ENCODE measurements at regions not wholly inside any gene's neighbourhood (a gene's known extent, or its start where the extent isn't known, plus 50 kb on each side); places are given as distances from the start of the nearest gene placed in this dataset.

- H3K9me3 Mint-ChIP-seq = peaks cover 0 to 2% of the 10 kb centered on the region in 2 donors
Observed at GRCh38 chr5:109506556-109506955, 96.8 kb upstream of the PJA2 start.

DNA sequence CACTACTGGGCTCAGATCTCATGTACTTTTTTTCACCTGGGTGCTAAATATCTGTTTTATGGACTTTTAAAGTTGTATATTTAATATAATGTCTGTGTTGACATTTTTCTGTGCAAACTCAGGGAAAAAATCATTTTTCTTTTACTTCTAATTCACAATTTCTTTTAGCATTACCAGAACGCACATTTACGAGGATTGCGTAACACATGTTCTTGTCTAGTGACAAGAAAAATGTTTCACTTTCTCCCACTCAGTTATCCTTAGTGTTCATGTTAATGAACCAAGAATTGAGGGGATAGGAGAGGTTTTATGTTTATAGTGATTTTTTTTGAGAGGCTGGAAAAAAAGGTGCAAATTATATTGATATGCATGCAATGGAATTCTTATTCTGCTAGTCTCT lies 86.3 kb upstream of the PJA2 start:
- Mint-ChIP-seq H3K9me3 (no peaks in the 10 kb centered on the region), H3K36me3 (ENCODE audit: insufficient read depth) (no peaks in the 10 kb centered on the region), H3K4me3 (no peak overlapping the region), H3K4me1 (ENCODE audit: low read depth in 2 of 2) (no peaks in the 10 kb centered on the region), H3K27me3 (peaks cover 30 to 38% of the 10 kb centered on the region in 2 donors), H3K27ac (no peak overlapping the region)
- DNase-seq = no peak
- ATAC-seq (replicated peaks) = no peak

More at GRCh38 chr5:109506556-109506955, 96.8 kb upstream of the PJA2 start:
- ATAC-seq (replicated peaks) (no peak), DNase-seq (no peak)
- H3K27ac Mint-ChIP-seq = no peak overlapping the region
- H3K4me3 Mint-ChIP-seq = no peak overlapping the region
- H3K27me3 Mint-ChIP-seq = peaks cover 18 to 26% of the 10 kb centered on the region in 2 donors
- no peaks in the 10 kb centered on the region for H3K4me1 Mint-ChIP-seq (ENCODE audit: low read depth in 2 of 2)
- H3K36me3 Mint-ChIP-seq (ENCODE audit: insufficient read depth) = peaks cover 3% of the 10 kb centered on the region

GRCh38 chr5:109487753-109488420 lies 78.1 kb upstream of the PJA2 start:
- H3K36me3 Mint-ChIP-seq (ENCODE audit: insufficient read depth) = no peaks in the 10 kb centered on the region
- no peaks in the 10 kb centered on the region for H3K4me1 Mint-ChIP-seq (ENCODE audit: low read depth in 2 of 2)
- H3K27ac Mint-ChIP-seq = no peak overlapping the region
- no peak for DNase-seq
- no peak for ATAC-seq (replicated peaks)
- no peaks in the 10 kb centered on the region for H3K9me3 Mint-ChIP-seq
- peaks cover 43 to 47% of the 10 kb centered on the region in 2 donors for H3K27me3 Mint-ChIP-seq
- H3K4me3 Mint-ChIP-seq = no peak overlapping the region

- Mint-ChIP-seq H3K36me3 (ENCODE audit: insufficient read depth) (no peaks in the 10 kb centered on the region), H3K4me3 (no peak overlapping the region), H3K27me3 (peaks cover 34 to 52% of the 10 kb centered on the region in 2 donors), H3K27ac (no peak overlapping the region), H3K9me3 (no peaks in the 10 kb centered on the region), H3K4me1 (ENCODE audit: low read depth in 2 of 2) (no peaks in the 10 kb centered on the region)
- DNase-seq (no peak), ATAC-seq (replicated peaks) (no peak)
Observed at GRCh38 chr5:109486200-109486804, 76.5 kb upstream of the PJA2 start.

DNA sequence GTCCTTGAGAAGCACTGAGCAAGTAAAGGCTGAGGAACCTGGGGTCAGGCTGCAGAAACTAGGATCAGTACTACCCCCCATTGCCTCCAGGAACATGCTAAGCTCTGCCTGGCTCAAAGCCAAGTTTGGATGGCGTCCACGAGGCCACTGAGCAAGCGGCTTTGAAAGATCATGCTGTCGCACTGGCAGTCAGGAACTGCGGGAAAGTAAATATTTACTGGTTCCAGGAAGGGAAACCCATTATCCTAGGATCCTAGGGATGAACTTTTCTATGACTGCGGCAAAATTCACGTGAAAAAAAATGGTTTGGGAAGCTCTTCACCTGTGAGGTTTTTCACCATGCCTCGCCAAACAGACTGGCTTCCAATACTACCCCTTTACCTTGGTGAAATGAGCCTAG lies 75.3 kb upstream of the PJA2 start:
- Mint-ChIP-seq H3K27ac (no peak overlapping the region), H3K27me3 (peaks cover 21 to 44% of the 10 kb centered on the region in 2 donors), H3K9me3 (no peaks in the 10 kb centered on the region), H3K4me1 (ENCODE audit: low read depth in 2 of 2) (no peaks in the 10 kb centered on the region), H3K36me3 (ENCODE audit: insufficient read depth) (no peaks in the 10 kb centered on the region), H3K4me3 (no peak overlapping the region)
- ATAC-seq (replicated peaks) (no peak), DNase-seq (no peak)

- Mint-ChIP-seq H3K4me3 (no peak overlapping the region), H3K27ac (no peak overlapping the region), H3K9me3 (no peaks in the 10 kb centered on the region), H3K27me3 (peaks cover 19 to 40% of the 10 kb centered on the region in 2 donors), H3K36me3 (ENCODE audit: insufficient read depth) (no peaks in the 10 kb centered on the region), H3K4me1 (ENCODE audit: low read depth in 2 of 2) (no peaks in the 10 kb centered on the region)
- no peak for DNase-seq
- ATAC-seq (replicated peaks) = no peak
Observed at GRCh38 chr5:109484597-109484996, 74.8 kb upstream of the PJA2 start.

DNA sequence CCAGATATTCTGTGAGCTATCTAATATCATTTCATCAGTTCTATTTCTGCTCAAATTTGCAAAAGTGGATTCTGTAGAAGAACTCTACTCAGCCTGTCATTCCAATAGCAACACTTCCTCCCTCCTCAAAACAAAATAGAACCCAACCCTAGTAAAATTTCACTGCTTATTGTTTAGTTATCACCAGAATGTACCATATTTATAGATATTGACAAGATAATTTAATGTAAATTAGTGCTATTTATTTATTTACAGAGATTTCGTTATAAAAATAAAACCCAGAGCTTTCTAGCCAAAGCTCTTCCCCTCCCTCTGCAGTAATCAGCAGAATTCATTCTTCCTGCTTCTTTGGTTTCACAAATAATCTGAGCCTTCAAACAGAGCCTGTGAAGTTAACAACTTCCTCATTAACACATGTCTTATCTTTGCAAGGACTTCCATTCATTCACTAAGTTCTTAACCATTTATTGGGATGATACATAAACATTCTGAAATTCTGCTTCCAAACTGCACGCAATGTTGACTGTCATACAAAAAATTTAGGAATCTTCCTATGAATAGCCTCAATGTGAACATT lies 73.7 kb upstream of the PJA2 start:
- Mint-ChIP-seq H3K27me3 (peaks cover 14 to 37% of the 10 kb centered on the region in 2 donors), H3K4me3 (no peak overlapping the region), H3K9me3 (no peaks in the 10 kb centered on the region), H3K27ac (no peak overlapping the region), H3K4me1 (ENCODE audit: low read depth in 2 of 2) (no peaks in the 10 kb centered on the region), H3K36me3 (ENCODE audit: insufficient read depth) (no peaks in the 10 kb centered on the region)
- ATAC-seq (replicated peaks) (no peak), DNase-seq (no peak)

- Mint-ChIP-seq H3K4me1 (ENCODE audit: low read depth in 2 of 2) (no peaks in the 10 kb centered on the region), H3K4me3 (no peak overlapping the region), H3K27ac (no peak overlapping the region), H3K27me3 (peaks cover 14 to 37% of the 10 kb centered on the region in 2 donors), H3K9me3 (no peaks in the 10 kb centered on the region), H3K36me3 (ENCODE audit: insufficient read depth) (no peaks in the 10 kb centered on the region)
- DNase-seq = no peak
- no peak for ATAC-seq (replicated peaks)
Observed at GRCh38 chr5:109482748-109483147, 73.0 kb upstream of the PJA2 start.

DNA sequence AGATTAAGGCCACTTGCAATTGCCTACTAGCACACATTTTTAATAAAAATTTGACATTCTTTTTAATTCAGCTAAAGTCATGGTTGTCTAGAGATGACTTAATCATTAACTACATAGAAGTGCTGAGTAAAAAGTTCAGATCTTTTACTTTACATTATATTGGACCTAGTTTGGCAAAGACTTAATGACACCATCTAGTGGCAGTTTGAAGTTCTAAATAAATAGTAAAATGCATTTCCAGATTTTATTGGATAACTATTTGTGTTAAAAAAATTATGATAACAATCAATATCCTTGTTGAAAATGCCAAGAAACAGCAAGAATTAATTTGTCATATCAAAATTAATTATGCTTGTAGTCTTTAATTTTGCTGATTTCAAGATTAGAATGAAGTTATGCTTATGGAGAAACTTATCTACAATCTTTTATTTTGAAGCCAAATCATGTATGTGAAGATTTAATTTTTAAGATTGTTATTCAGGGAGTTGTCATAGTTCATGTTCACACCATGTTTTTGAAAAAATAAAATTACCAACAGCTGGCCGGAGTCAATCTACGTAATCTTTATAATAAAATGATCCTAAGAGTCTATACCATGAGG lies 69.6 kb upstream of the PJA2 start:
- ATAC-seq (replicated peaks) (no peak), DNase-seq (no peak)
- Mint-ChIP-seq H3K36me3 (ENCODE audit: insufficient read depth) (no peaks in the 10 kb centered on the region), H3K27me3 (peaks cover 18 to 42% of the 10 kb centered on the region in 2 donors), H3K9me3 (no peaks in the 10 kb centered on the region), H3K27ac (no peak overlapping the region), H3K4me1 (ENCODE audit: low read depth in 2 of 2) (no peaks in the 10 kb centered on the region), H3K4me3 (no peak overlapping the region)

DNA sequence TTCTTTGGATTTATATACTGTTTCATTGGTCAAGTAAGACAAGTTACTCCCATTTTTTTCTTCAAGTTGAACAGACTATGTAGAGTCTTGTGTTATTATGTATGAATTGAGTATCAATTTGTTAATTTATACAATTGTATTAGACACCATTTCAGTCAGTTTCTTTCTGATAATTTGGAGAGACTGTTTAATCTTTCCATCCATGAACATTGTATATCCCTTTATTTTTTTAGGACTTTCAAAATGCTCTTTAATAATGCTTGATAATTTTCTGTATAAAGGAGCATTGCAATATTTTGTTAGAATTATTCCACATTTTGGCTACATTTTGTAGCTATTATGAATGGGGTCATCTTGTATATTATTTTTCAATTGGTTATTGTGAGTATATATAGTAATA lies 69.1 kb upstream of the PJA2 start:
- Mint-ChIP-seq H3K9me3 (no peaks in the 10 kb centered on the region), H3K36me3 (ENCODE audit: insufficient read depth) (no peaks in the 10 kb centered on the region), H3K27me3 (peaks cover 13 to 37% of the 10 kb centered on the region in 2 donors), H3K27ac (no peak overlapping the region), H3K4me3 (no peak overlapping the region), H3K4me1 (ENCODE audit: low read depth in 2 of 2) (no peaks in the 10 kb centered on the region)
- ATAC-seq (replicated peaks) (no peak), DNase-seq (no peak)

DNA sequence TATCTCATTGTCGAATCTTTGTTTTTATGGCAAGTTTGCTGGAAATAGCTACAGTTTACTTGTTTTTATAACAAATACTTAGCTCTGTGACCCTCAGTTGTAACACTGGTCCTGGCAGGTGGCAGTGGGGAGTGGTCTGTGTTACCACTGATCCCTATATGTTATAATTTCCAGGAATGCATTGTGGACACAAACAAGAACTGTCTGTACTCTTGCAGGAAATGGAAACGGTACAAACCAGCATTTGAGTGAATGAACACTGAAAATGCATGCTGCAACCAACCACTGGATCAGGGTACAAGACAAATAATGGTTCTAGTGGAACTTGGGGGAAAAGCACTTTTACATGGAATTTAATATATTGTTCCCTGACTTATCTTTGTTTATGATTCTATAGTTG lies 66.5 kb upstream of the PJA2 start:
- Mint-ChIP-seq H3K9me3 (no peaks in the 10 kb centered on the region), H3K36me3 (ENCODE audit: insufficient read depth) (no peaks in the 10 kb centered on the region), H3K4me3 (no peak overlapping the region), H3K27me3 (peaks cover 10 to 34% of the 10 kb centered on the region in 2 donors), H3K27ac (no peak overlapping the region), H3K4me1 (ENCODE audit: low read depth in 2 of 2) (no peaks in the 10 kb centered on the region)
- DNase-seq (no peak), ATAC-seq (replicated peaks) (no peak)

DNA sequence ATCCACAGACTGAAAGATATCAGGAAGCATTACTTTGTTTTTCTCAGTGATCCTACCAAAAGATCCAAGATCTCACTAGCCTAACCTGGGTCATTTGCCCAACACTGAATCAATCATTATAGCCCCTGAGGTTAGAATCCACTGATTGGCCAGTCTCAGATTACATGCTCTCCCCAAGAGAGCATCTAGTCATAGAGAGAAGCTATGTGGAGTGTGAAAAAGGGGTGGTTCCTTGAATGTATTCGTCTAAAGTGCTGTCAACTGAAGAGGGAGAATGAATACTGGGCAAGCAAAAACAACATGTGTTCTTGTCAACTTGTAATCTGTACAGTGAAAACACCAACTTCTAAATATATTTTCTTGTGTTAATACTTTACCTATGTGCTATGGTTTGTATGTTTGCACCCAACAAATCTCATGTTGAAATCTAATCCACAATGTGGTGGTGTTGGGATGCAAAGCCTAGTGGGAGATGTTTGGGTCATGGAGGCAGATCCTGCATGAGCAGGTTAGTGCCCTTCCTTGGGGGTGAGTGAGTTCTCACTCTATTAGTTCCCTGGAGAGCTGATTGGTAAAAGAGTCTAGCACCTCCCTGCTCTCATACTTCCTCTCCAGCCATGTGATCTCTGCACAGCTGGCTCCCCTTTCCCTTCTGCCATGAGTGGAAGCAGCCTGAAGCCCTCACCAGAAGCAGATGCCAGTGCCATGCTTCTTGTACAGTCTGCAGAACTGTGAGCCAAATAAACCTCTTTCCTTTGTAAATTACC lies 60.3 kb upstream of the PJA2 start:
- no peaks in the 10 kb centered on the region for H3K9me3 Mint-ChIP-seq
- ATAC-seq (replicated peaks) (no peak), DNase-seq (no peak)
- peak overlapping the region in 1 of 2 donors; percentile 72 for H3K27ac Mint-ChIP-seq
- no peak overlapping the region for H3K4me3 Mint-ChIP-seq
- H3K27me3 Mint-ChIP-seq = peaks cover 5 to 33% of the 10 kb centered on the region in 2 donors
- H3K4me1 Mint-ChIP-seq (ENCODE audit: low read depth in 2 of 2) = peaks cover 0 to 15% of the 10 kb centered on the region in 2 donors
- no peaks in the 10 kb centered on the region for H3K36me3 Mint-ChIP-seq (ENCODE audit: insufficient read depth)

DNA sequence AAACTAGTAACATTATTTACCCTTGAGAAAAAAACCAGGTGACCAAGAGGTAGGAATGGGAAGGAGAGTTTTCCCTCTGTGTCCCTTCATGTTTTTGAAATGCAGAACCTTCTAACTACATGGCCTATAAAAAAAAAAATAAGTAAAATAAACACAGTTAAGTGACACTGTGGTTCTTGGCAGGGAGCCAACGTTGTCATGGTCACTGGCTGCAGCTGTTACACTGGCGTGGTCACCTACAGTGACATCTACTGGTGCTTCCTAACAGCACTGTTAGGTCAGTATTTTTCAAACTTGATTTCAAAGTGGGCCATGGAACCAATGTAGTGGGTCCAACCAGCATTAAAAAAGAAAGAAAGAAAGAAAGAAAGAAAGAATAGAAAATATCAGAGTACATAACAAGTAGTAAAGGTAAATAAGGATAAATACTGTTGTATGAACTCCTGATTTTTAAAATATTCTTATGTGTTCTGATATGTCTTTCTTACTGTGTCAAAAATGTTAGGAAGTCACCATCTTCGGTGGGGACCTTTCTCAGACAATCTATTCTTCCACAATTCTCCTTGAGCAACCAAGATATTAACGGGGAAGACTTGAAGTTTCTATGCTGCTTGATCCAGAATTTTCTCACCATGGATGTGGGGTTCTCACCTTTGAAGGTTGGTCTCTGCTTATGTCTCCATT lies 59.1 kb upstream of the PJA2 start:
- ATAC-seq (replicated peaks) (peak; percentile 94), DNase-seq (peak; percentile 73 to 80 (median 74))
- Mint-ChIP-seq H3K27ac (peak overlapping the region; percentile 44 to 61), H3K27me3 (peaks cover 0 to 30% of the 10 kb centered on the region in 2 donors), H3K36me3 (ENCODE audit: insufficient read depth) (no peaks in the 10 kb centered on the region), H3K4me3 (no peak overlapping the region), H3K9me3 (no peaks in the 10 kb centered on the region), H3K4me1 (ENCODE audit: low read depth in 2 of 2) (peaks cover 0 to 15% of the 10 kb centered on the region in 2 donors)

Measured in effector memory CD8-positive, alpha-beta T cell (primary cell).